NCI-H345 treated with DMSO at 0.1 percent for 48 hours (cell line): ENCODE measurements at regions not wholly inside any gene's neighbourhood (a gene's known extent, or its start where the extent isn't known, plus 50 kb on each side); places are given as distances from the start of the nearest gene placed in this dataset.
A peak's percentile ranks its signal among the peaks of the same experiment; 100 is the strongest.

Experiments used
- DNase-seq: peaks from one replicate; lab custom pipeline; 2025; ENCODE audit not compliant: unreplicated experiment; lab: John Stamatoyannopoulos, UW

DNA sequence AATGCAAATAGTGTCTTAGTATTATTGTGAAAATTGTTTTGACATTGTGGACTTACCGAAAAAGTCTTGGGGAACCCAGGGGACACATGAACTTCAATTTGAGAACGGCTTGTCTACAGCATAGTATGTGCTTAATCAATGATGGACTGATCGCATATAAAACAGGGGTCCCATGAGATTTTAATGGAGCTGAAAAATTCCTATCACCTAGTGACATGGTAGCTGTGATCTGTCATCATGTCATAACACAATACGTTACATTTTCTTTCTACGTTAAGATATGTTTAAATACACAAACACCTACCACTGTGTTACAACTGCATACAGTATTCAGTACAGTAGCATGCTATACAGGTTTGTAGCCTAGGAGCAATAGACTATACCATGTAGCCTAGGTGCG, 153.3 kb upstream of the FOXD3 start:
- DNase-seq: no peak

DNA sequence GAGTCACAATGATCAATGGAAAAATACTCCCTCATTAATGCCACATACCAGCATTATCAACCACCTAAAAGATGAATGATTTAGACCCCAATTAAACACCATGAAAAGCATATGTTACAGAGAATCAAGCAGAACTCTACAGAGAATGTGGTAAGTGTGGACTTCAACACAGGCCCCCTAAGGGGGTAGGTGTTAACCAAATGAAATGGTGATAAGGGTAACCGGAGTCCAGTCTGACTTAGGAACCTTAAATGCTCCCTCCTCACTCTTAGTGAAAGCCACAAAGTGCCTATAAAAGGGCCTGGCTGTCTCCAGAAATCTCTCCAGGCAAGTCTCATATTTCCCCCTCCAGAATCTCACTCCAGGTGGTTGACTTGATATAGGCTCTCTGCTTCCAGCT, 149.2 kb upstream of the FOXD3 start:
- DNase-seq: no peak

DNA sequence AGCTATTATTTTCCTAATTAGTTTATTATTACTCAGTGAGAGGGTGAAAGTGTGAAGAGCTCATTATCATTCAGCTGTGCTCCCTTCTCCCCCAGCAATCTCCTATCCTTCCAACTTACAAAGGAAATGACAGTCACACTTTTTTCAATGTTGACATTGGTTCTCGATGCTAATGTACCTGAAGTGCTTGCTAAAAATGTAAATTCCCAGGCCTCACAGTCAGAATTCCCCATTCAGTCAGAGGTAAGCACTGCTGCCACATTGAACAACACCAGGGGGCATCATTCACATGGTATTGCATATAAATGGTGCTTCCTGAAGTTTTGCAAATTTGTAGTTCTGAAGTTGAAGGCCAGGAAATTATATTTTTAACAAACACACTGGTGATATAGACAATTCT, 132.7 kb upstream of the FOXD3 start:
- peak; percentile 83 for DNase-seq

DNA sequence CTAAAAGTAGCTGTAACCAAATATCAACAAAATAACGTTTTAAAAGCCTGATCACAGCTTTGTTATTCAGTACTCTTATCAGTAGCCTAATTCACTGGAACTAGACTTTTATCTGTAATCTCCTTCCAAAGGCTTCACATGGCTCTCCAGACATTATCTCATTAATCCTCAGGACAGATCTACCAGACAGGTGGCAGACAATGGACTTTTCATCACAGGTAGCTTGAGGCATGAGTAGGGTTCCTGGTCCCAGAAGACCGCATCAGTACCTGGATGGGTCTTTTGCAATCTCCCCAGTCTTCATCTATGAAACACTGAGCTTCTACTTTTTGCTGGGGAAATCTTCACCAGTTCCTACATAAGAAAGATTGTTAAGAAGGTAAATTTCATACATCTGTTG, 132.2 kb upstream of the FOXD3 start:
- no peak for DNase-seq

DNA sequence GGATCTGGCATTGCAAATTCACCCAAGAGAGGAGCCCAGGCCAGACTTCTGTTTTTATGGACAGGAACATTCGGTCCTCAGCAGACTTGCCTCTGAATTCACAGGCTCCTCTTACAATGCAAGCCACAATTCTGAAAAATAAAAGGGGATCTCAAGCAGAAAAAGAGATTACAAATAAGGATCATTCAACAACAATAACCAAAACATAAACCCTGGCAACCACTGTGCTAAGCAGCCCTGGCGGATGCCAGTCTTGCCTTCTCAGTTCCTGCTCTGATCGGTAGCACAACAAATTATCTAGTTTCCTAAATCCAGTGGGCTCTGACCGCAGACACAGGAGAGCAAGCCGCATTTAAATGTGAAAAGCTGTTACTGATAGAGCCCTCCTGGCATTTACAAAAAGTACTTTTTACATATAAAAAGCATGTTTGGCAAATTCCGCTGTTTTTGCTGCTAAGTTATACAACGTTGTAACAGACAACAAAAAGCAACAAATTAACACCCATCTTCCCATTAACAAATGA, 123.4 kb upstream of the FOXD3 start:
- no peak for DNase-seq

DNA sequence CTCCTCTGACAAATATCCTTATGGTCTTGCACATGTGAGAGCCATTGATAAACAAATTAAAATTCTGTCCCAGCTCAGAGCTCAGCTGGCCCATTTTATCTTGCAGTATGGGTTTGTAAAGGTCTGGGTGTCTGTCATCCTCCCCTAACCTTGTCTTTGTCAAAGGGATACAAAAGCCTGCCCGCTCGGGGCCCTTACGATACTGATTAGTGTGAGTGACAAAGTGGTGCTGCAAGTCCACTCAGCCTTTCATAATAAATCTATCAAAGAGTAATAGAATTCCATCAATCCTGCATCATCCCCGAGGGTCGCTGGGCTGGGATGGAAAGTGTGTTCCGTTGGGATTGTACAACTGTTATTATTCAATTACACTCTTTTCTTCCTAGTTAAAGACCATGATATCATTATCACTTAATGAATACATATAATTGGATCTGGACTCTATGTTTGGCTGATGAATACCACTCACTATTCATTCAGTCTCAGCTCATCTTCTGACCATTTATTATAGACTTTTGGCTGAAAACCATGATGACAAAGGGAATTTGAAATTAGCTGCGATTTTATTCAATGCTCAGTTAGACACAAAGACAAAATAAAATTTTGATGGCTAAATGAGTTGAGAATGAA, 122.5 kb upstream of the FOXD3 start:
- no peak for DNase-seq

DNA sequence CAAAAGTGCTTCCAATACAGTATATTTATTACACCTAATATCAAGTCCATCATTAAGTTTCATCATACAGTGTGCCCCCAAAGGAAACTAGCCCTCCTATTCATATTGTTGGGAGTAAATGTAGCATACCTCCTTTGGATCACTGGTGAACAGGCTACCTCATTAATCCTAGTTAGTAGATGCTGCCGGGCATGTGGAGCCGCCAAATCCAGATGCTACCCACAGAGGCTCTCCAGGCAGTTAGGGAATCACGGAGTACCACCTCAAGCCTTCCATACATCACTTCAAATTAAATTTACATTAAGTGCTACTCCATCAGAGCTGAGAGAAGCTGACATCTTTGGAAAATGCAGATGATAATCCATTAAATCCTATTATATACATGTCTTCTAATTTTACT, 121.7 kb upstream of the FOXD3 start:
- DNase-seq: no peak

DNA sequence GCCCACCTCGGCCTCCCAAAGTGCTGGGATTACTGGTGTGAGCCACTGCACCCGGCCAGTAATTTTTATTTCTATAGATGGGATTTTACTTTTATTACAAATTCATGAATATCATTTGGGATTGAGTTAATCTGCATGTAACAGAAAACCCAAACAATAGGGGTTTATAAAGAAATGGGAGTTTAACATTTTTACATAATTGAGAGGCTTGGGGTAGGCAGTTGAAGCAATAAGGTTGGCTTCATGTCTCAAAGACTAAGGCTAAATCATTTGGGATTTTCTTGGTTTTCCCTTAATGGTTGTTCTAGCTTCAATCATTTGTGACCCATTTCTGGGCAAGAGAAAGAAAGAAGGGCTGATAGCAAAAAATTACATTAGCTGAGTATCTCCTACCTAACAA, 118.7 kb upstream of the FOXD3 start:
- DNase-seq: no peak

DNA sequence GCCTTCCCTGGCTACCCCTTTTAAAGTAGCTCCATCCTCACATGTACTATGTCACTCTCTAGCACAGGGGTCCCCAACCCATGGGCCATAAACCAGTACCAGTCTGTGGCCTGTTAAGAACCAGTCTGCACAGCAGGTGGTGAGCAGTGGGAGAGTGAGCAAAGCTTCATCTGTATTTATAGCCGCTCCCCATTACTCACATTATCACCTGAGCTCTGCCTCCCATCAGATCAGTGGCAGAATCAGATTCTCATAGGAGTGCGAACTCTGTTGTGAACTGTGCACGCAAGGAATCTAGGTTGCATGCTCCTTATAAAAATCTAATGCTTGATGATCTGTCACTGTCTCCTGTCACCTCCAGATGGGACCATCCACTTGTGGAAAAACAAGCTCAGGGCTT, 116.6 kb upstream of the FOXD3 start:
- no peak for DNase-seq

DNA sequence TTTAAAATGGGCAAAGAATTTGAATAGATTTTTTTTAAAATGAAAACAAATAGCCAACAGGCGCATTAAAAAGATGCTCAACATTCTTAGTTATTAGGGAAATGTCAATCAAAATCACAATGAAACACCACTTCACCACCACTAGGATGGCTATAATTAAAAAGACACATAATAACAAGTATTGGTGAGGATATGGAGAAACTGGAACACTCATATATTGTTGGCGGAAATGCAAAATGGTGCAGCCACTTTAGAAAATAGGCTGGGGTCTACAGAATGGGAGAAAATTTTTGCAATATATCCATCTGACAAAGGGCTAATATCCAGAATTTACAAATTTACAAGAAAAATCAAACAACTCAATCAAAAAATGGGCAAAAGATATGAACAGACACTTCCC, 107.8 kb upstream of the FOXD3 start:
- DNase-seq: no peak

DNA sequence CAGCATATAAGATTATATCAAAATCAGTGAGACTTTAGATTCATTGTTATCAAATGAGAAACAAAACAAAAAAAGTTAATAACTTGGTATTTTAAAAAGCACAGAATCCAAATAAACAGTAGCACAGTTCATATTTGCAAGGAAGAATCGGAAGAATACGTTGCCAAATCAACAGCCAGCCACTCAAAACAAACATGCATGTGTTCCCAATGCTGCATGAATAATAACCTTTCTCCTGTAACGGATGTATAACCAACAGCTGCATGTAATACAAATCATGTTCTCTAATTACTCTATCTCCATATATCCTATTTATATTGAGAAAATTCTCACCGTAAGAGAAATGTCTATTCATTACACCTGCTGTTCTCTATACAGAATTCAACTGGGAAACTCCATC, 98.9 kb upstream of the FOXD3 start:
- no peak for DNase-seq

DNA sequence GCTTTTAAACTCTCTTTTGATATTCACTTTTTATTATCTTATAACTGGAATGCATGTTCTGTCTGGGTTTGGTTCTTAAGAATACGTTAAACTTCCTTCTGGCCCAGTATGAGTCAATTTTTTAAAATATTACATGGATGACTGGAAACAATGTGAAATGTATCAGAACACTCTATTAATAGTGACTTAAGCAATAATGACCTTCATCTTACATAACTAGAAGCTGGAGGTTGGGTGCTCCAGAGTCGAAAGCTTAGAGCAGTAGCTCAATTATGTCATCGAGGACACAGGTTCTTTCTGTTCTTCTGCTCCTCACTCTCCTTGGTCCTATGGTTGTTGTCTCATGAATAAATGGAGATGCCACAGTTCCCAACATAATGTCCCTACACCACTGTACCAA, 91.6 kb upstream of the FOXD3 start:
- DNase-seq: no peak

DNA sequence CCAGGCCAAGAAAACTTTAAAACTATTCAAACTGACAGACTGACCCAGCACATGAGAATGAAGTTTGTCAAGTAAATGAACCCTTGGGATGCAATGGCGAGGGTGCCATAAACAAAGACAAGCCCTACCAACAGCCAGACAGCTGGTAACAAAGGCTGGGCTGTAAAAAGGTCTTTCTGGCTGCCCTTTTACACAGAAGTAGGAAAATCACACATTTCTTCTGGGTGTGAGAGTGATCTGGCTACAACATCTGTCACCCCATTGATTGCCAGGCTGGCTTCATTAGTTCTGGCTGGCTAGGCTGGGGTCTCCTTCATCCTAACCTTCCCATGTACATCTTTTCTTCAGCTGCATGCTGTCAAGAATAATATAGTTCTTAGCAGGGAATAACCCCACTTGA, 83.6 kb upstream of the FOXD3 start:
- no peak for DNase-seq

DNA sequence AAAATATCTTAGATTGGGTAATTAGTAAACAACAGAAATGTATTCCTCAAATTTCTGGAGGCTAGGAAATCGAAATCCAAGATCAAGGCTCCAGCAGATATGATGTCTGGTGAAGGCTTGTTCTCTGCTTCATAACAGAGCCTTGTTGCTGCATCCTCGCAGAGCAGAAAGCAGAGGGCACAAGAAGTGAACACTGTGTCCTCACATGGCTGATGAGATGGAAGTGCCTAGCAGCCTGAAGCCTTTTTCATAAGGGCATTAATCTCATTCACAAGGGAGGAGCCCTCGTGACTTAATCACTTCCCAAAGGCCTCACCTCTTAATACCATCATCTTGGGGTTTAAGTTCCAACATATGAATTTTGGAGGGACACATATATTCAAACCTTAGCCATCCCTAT, 77.2 kb upstream of the FOXD3 start:
- DNase-seq: no peak

DNA sequence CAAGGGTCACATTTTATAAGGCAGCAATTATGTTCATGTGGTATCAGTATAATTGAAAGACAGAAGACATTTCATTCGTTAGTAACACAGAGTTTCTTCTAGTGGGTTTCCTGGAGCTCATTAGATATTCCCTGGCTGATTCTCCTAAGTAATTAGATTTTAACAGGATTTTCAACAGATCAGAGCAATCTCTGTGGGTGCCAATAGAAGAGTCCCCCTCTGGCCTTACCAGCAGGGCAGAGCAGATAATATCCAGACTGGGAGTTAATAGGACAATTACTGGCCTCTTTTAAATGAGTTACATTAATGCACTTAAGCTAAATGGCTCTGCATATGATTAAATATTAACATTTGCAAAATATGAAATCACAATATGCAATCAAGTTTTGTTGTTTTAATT, 74.2 kb upstream of the FOXD3 start:
- no peak for DNase-seq

DNA sequence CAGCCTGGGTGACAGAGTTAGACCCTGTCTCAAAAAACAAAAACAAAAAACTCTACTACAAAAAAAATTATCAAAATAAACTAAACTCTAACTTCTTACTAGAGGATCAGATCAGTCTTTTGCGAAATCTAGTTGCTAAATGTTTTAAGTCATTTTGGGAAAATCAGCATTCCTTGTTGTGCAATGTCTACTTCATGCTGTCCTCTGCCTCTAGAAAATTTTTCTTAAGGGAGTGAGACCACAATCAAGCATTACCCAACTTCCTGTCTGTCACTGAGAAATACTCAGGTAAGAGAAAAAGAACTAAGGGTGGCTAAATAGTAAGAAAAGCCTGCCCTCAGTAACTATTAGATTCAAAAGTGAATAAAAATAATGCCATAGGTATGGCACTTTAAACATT, 67.2 kb upstream of the FOXD3 start:
- DNase-seq: no peak

DNA sequence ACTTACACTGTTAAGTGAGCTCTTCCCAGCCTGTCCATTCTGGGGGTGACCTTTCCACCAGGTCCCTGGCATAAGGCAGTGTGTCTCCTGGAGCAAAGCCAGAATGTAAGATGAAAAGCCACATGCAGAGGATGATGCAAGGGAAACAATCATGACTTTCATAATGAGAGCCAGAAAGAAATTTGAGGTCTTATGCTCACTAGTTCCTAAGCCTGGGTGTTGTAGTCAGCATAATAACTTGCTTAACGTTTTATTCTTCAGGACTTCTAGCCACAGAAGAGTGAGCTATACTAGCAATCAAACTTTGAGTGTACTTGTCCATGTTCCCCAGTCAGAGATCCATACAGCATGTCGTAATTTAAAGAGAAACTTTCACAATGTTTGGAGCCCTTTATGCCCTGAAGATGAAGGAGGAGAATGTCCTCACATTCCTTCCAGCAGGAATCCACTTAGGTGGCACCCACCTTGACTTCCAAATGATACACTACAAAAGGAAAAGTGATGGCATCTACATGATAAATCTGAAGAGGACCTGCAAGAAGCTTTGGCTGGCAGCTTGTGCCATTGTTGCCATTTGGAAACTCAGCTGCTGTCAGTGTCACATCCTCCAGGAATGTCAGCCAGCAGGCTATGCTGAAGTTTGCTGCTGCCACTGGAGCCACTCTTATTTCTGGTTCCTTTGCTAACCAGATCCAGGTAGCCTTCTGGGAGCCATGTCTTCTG, 60.5 kb upstream of the FOXD3 start:
- no peak for DNase-seq

DNA sequence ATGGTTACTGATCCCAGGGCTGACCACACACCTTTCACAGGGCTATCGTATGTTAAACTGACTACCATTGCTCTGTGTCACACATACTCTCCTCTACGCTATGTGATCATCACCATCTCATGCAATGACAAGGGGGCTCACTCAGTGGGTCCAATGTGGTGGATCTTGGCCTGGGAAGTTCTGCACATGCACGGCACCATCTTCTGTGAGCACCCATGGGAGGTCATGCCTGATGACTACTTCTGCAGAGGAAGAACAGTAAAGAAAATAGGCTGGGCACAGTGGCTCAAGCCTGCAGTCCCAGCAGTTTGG, 60.0 kb upstream of the FOXD3 start:
- DNase-seq: no peak

DNA sequence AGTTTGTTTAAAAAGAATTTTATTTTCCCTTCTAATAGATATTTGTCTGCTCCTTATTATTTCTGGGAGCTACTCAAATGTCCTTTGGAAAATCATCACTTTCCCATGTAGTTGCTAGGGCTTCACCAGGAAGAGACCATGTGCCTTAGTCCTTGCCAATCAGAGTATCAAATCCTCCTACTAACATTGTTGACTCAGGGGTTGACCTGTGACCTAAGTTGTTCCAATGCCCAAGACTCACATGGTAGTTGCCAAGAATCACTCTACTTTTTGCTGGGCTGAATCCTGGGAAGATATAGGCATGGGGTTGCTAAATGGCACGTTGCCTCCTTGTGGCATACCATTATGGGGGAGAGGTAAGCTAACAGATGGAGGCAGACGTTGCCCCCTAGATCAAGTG, 58.2 kb upstream of the FOXD3 start:
- DNase-seq: no peak

DNA sequence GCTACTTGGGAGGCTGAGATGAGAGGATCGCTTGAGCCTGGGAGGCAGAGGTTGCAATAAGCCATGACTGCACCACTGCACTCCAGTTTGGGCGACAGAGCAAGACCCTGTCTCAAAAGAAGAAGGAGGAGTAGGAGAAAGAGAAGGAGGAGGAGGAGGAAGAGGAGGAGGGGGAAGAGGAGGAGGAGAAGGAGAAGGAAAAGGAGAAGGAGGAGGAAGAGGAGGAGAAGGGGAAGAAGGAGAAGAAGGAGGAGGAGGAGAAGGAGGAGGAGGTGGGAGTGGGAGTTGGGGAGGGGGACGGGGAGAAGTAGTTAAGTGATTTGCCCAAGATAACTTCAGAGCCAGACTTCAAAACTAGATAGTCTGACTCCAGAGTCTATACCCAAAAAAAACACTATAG, 55.5 kb upstream of the FOXD3 start:
- DNase-seq: no peak

DNA sequence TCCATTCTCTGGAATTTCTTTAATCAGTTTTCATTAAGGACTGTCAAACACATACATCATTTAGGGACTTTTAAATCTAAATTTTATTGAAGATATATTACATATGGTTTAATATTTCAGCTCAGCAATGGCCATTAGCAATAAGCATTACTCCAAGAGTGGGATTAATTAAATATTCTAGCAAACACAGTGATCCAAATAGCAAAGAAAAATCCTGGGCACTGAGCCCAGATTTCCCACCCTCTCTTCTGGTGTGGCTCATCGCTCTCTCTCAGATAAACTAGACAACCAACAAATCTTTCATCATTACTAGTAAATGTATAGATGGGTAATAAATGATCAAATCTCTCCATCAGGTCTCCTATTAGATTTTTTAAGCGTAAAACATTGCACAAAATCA, 53.5 kb upstream of the FOXD3 start:
- DNase-seq: no peak

DNA sequence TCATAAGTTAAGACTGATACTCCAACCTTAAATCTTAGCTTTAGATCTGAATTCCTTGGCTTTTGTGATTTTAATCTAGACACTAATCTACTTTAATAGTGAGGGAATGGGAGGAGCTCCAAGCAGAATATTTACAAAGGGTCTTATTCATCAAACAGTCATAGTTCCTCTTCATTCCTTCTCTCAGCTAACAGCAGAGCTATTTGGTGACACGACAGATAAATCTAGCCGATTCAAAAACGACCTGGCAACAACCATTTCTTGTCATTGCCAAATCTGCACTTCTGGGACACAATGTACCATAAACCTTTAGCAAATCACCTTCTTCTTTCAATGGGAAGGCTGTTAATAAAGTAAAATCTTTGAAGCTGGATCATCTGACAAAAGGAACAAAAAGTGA, 52.8 kb upstream of the FOXD3 start:
- no peak for DNase-seq
